ENCODE measurements at regions not wholly inside any gene's neighbourhood (a gene's known extent, or its start where the extent isn't known, plus 50 kb on each side); places are given as distances from the start of the nearest gene placed in this dataset.

GRCh38 chr10:9786101-9786500 lies 1231.6 kb upstream of the CELF2 start:
- H3K4me3 ChIP-seq, result no peak overlapping the region
- no peak overlapping the region for H3K27ac ChIP-seq
- WGBS (ENCODE audit: low lambda C conversion rate, missing lambda C conversion rate), result 93% methylated on average over 1 of the region's 1 CpG
- no peaks in the 10 kb centered on the region for H3K36me3 ChIP-seq (replicated peaks; ENCODE audit: insufficient read depth, low read depth)
- no peak overlapping the region for H3K4me2 ChIP-seq
- H3K4me1 ChIP-seq (ENCODE audit: insufficient read depth), result no peaks in the 10 kb centered on the region
- no peak for DNase-seq (ENCODE audit: low spot score)
- no peaks in the 10 kb centered on the region for H3K9me3 ChIP-seq (ENCODE audit: low read depth)
- H4K20me1 ChIP-seq (ENCODE audit: insufficient read depth, poor library complexity, severe bottlenecking), result no peaks in the 10 kb centered on the region
- no peaks in the 10 kb centered on the region for H3K9me2 ChIP-seq (replicated peaks; ENCODE audit: insufficient read depth)
- TF ChIP-seq EZH2phosphoT487 (IDR thresholded peaks at IDR 0.05; ENCODE audit: low read depth, severe bottlenecking, unreplicated experiment) (no peak), EZH2 (IDR thresholded peaks at IDR 0.05; ENCODE audit: borderline replicate concordance) (no peak), CTCF (IDR thresholded peaks at IDR 0.05; ENCODE audit: poor library complexity) (no peak)
- H3K27me3 ChIP-seq, result no peaks in the 10 kb centered on the region
- H3K79me2 ChIP-seq, result no peaks in the 10 kb centered on the region
- H2AFZ ChIP-seq, result no peak overlapping the region

DNA sequence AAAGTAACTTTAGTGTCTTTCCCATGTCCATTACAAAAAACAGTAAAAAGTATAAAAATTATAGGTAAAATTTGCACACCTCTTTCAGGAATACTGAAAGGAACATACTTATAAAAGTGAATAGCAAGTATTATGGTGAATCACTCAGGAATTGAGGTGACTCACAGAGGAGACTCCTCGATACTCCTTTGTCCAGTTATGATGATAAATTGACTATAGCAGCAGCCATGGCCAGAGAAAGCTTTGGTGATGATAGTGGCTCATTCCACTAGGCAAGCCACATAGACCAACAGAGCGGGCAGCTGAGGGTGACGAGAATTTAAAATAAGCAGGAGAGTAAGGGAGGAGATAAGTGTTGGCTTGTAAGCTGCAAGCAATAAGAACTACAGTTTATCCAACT lies 1231.1 kb upstream of the CELF2 start:
- H3K9me2 ChIP-seq (replicated peaks; ENCODE audit: insufficient read depth), result no peaks in the 10 kb centered on the region
- no peaks in the 10 kb centered on the region for H3K9me3 ChIP-seq (ENCODE audit: low read depth)
- H4K20me1 ChIP-seq (ENCODE audit: insufficient read depth, poor library complexity, severe bottlenecking), result no peaks in the 10 kb centered on the region
- no peak for TF ChIP-seq EZH2 (IDR thresholded peaks at IDR 0.05; ENCODE audit: borderline replicate concordance)
- no peak for TF ChIP-seq EZH2phosphoT487 (IDR thresholded peaks at IDR 0.05; ENCODE audit: low read depth, severe bottlenecking, unreplicated experiment)
- no peak for TF ChIP-seq CTCF (IDR thresholded peaks at IDR 0.05; ENCODE audit: poor library complexity)
- no peak overlapping the region for H3K4me3 ChIP-seq
- H3K4me1 ChIP-seq (ENCODE audit: insufficient read depth), result no peaks in the 10 kb centered on the region
- WGBS (ENCODE audit: low lambda C conversion rate, missing lambda C conversion rate), result 88% methylated on average over 3 of the region's 3 CpGs
- H3K36me3 ChIP-seq (replicated peaks; ENCODE audit: insufficient read depth, low read depth), result no peaks in the 10 kb centered on the region
- no peak overlapping the region for H2AFZ ChIP-seq
- no peaks in the 10 kb centered on the region for H3K27me3 ChIP-seq
- no peak overlapping the region for H3K4me2 ChIP-seq
- no peak for DNase-seq (ENCODE audit: low spot score)
- no peak overlapping the region for H3K27ac ChIP-seq
- no peaks in the 10 kb centered on the region for H3K79me2 ChIP-seq

DNA sequence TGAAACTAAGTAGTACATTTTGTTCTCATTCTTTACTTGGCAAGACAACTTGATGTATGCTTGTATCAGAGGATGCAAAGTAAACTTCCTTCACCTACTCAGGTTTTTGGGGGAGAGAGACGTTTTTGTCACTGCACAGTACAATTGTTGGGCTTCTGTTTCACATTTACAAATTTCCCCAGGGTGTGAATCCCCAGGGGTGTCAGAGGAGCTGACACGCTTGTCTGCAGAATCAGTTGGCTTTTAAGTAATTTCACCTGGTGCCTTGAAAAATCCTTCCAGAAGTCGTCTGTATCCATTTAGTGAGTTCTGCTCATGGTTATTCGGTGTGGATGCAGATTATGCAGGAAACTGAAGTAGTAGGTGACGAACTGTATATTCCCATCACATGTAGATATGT lies 1227.7 kb upstream of the CELF2 start:
- WGBS (ENCODE audit: low lambda C conversion rate, missing lambda C conversion rate), result 75% methylated on average over 5 of the region's 5 CpGs

More for the DNA sequence above, 1227.7 kb upstream of the CELF2 start:
- no peak overlapping the region for H3K4me3 ChIP-seq
- no peak overlapping the region for H3K27ac ChIP-seq
- TF ChIP-seq EZH2 (IDR thresholded peaks at IDR 0.05; ENCODE audit: borderline replicate concordance) (no peak), EZH2phosphoT487 (IDR thresholded peaks at IDR 0.05; ENCODE audit: low read depth, severe bottlenecking, unreplicated experiment) (no peak), CTCF (IDR thresholded peaks at IDR 0.05; ENCODE audit: poor library complexity) (no peak)
- H3K79me2 ChIP-seq, result no peaks in the 10 kb centered on the region
- no peaks in the 10 kb centered on the region for H3K4me1 ChIP-seq (ENCODE audit: insufficient read depth)
- H3K36me3 ChIP-seq (replicated peaks; ENCODE audit: insufficient read depth, low read depth), result no peaks in the 10 kb centered on the region
- H3K27me3 ChIP-seq, result no peaks in the 10 kb centered on the region
- H3K9me3 ChIP-seq (ENCODE audit: low read depth), result no peaks in the 10 kb centered on the region
- H4K20me1 ChIP-seq (ENCODE audit: insufficient read depth, poor library complexity, severe bottlenecking), result no peaks in the 10 kb centered on the region
- no peak for DNase-seq (ENCODE audit: low spot score)
- H3K4me2 ChIP-seq, result no peak overlapping the region
- H3K9me2 ChIP-seq (replicated peaks; ENCODE audit: insufficient read depth), result no peaks in the 10 kb centered on the region
- no peak overlapping the region for H2AFZ ChIP-seq
